ENCODE measurements at regions not wholly inside any gene's neighbourhood (a gene's known extent, or its start where the extent isn't known, plus 50 kb on each side); places are given as distances from the start of the nearest gene placed in this dataset.

- no peak for TF ChIP-seq CTCF (IDR thresholded peaks at IDR 0.05)
- TF ChIP-seq POLR2AphosphoS5 (IDR thresholded peaks at IDR 0.05), result no peak
- no peak for TF ChIP-seq EP300 (IDR thresholded peaks at IDR 0.05)
- TF ChIP-seq POLR2A (IDR thresholded peaks at IDR 0.05), result no peak
Observed at GRCh38 chr4:125390126-125390525, 75.4 kb downstream of the FAT4 start.
